NCI-H526 (cell line): ENCODE measurements at regions not wholly inside any gene's neighbourhood (a gene's known extent, or its start where the extent isn't known, plus 50 kb on each side); places are given as distances from the start of the nearest gene placed in this dataset.
"Not testable (repeated sequence)": the region's sequence is repeated elsewhere in the genome, so short reads cannot be mapped to it uniquely, and the experiment has no call there.

Experiments used
- DNase-seq, 2 experiments: peaks; one replicate each; lab custom pipeline; 2025; lab: John Stamatoyannopoulos, UW

- not testable (repeated sequence) for DNase-seq
Observed at GRCh38 chr1:83386946-83387345, 612.0 kb downstream of the TTLL7 start.

- not testable (repeated sequence) for DNase-seq
Observed at GRCh38 chr1:83383107-83383506, 615.8 kb downstream of the TTLL7 start.

GRCh38 chr1:83373018-83373417 is 625.9 kb downstream of the TTLL7 start:
- not testable (repeated sequence) for DNase-seq

GRCh38 chr1:83369853-83370252 is 629.1 kb downstream of the TTLL7 start:
- DNase-seq, result not testable (repeated sequence)

- not testable (repeated sequence) for DNase-seq
Observed at GRCh38 chr1:83365320-83365719, 633.6 kb downstream of the TTLL7 start.

- not testable (repeated sequence) for DNase-seq
Observed at GRCh38 chr1:83345375-83345774, 653.6 kb downstream of the TTLL7 start.

GRCh38 chr1:83343767-83344166 is 655.2 kb downstream of the TTLL7 start:
- not testable (repeated sequence) for DNase-seq

GRCh38 chr1:83342995-83343394 is 655.9 kb downstream of the TTLL7 start:
- DNase-seq, result not testable (repeated sequence)

- not testable (repeated sequence) for DNase-seq
Observed at GRCh38 chr1:83332308-83332707, 666.6 kb downstream of the TTLL7 start.

- no peak for DNase-seq
Observed at GRCh38 chr1:83318366-83318765, 680.6 kb downstream of the TTLL7 start.

- not testable (repeated sequence) for DNase-seq
Observed at GRCh38 chr1:83315446-83315845, 683.5 kb downstream of the TTLL7 start.

GRCh38 chr1:83310161-83310560 is 688.8 kb downstream of the TTLL7 start:
- not testable (repeated sequence) for DNase-seq

- DNase-seq, result not testable (repeated sequence)
Observed at GRCh38 chr1:83309035-83309434, 689.9 kb downstream of the TTLL7 start.

- not testable (repeated sequence) for DNase-seq
Observed at GRCh38 chr1:83306811-83307210, 692.1 kb downstream of the TTLL7 start.

- DNase-seq, result not testable (repeated sequence)
Observed at GRCh38 chr1:83295594-83295993, 703.3 kb downstream of the TTLL7 start.

- DNase-seq, result not testable (repeated sequence)
Observed at GRCh38 chr1:83287391-83287790, 711.5 kb downstream of the TTLL7 start.

- DNase-seq, result peak in 1 of 2 experiments; percentile 2
Observed at GRCh38 chr1:83274656-83275055, 724.3 kb downstream of the TTLL7 start.

- not testable (repeated sequence) for DNase-seq
Observed at GRCh38 chr1:83272484-83272883, 726.4 kb downstream of the TTLL7 start.

- peak in 1 of 2 experiments; percentile 6 for DNase-seq
Observed at GRCh38 chr1:83271834-83272233, 727.1 kb downstream of the TTLL7 start.

- not testable (repeated sequence) for DNase-seq
Observed at GRCh38 chr1:83270801-83271200, 728.1 kb downstream of the TTLL7 start.

GRCh38 chr1:83263808-83264207 is 735.1 kb downstream of the TTLL7 start:
- DNase-seq, result not testable (repeated sequence)

- DNase-seq, result not testable (repeated sequence)
Observed at GRCh38 chr1:83251687-83252086, 747.2 kb downstream of the TTLL7 start.

- peak; percentile 75 to 80 for DNase-seq
Observed at GRCh38 chr1:83246780-83247179, 752.2 kb downstream of the TTLL7 start.

- not testable (repeated sequence) for DNase-seq
Observed at GRCh38 chr1:83244832-83245231, 754.1 kb downstream of the TTLL7 start.
